Activated CD8-positive, alpha-beta memory T cell treated with anti-CD3 and anti-CD28 coated beads, Interleukin-2, amount 50 U/mL, for 4 hours (primary cell): ENCODE measurements at regions not wholly inside any gene's neighbourhood (a gene's known extent, or its start where the extent isn't known, plus 50 kb on each side); places are given as distances from the start of the nearest gene placed in this dataset.
"Not testable (repeated sequence)": the region's sequence is repeated elsewhere in the genome, so short reads cannot be mapped to it uniquely, and the experiment has no call there.

Source experiments
- DNase-seq: peaks from one replicate; pipeline ENCODE4 v3.0.0-alpha.2; 2020

- DNase-seq, result no peak
Measured at GRCh38 chrX:148269513-148269912, 230.9 kb upstream of the AFF2 start.

GRCh38 chrX:148270499-148270898 is 229.9 kb upstream of the AFF2 start:
- DNase-seq, result no peak

GRCh38 chrX:148271263-148271662 is 229.2 kb upstream of the AFF2 start:
- DNase-seq, result no peak

GRCh38 chrX:148281920-148282319 is 218.5 kb upstream of the AFF2 start:
- no peak for DNase-seq

GRCh38 chrX:148282504-148282903 is 217.9 kb upstream of the AFF2 start:
- DNase-seq, result no peak

GRCh38 chrX:148284056-148284455 is 216.4 kb upstream of the AFF2 start:
- DNase-seq, result no peak

GRCh38 chrX:148284821-148285220 is 215.6 kb upstream of the AFF2 start:
- DNase-seq, result no peak

- no peak for DNase-seq
Measured at GRCh38 chrX:148288451-148288850, 212.0 kb upstream of the AFF2 start.

- DNase-seq, result no peak
Measured at GRCh38 chrX:148290041-148290440, 210.4 kb upstream of the AFF2 start.

GRCh38 chrX:148290931-148291330 is 209.5 kb upstream of the AFF2 start:
- no peak for DNase-seq

GRCh38 chrX:148298737-148299136 is 201.7 kb upstream of the AFF2 start:
- no peak for DNase-seq

GRCh38 chrX:148305214-148305613 is 195.2 kb upstream of the AFF2 start:
- not testable (repeated sequence) for DNase-seq

- no peak for DNase-seq
Measured at GRCh38 chrX:148309413-148309812, 191.0 kb upstream of the AFF2 start.

- DNase-seq, result peak; percentile 20
Measured at GRCh38 chrX:148310426-148311165, 189.8 kb upstream of the AFF2 start.

GRCh38 chrX:148311544-148311943 is 188.9 kb upstream of the AFF2 start:
- DNase-seq, result no peak

- DNase-seq, result no peak
Measured at GRCh38 chrX:148314876-148315275, 185.5 kb upstream of the AFF2 start.

GRCh38 chrX:148316446-148316845 is 184.0 kb upstream of the AFF2 start:
- no peak for DNase-seq

- DNase-seq, result no peak
Measured at GRCh38 chrX:148322906-148323305, 177.5 kb upstream of the AFF2 start.

GRCh38 chrX:148333989-148334388 is 166.4 kb upstream of the AFF2 start:
- no peak for DNase-seq

GRCh38 chrX:148337873-148338272 is 162.5 kb upstream of the AFF2 start:
- DNase-seq, result no peak

GRCh38 chrX:148354916-148355315 is 145.5 kb upstream of the AFF2 start:
- no peak for DNase-seq

GRCh38 chrX:148361641-148362040 is 138.8 kb upstream of the AFF2 start:
- no peak for DNase-seq

- DNase-seq, result no peak
Measured at GRCh38 chrX:148363471-148364235, 136.8 kb upstream of the AFF2 start.

- DNase-seq, result no peak
Measured at GRCh38 chrX:148365233-148365632, 135.2 kb upstream of the AFF2 start.

- no peak for DNase-seq
Measured at GRCh38 chrX:148371291-148371690, 129.1 kb upstream of the AFF2 start.
